HEK293 (cell line): ENCODE measurements at regions not wholly inside any gene's neighbourhood (a gene's known extent, or its start where the extent isn't known, plus 50 kb on each side); places are given as distances from the start of the nearest gene placed in this dataset.
A peak's percentile ranks its signal among the peaks of the same experiment; 100 is the strongest.

Experiments
- CTCF ChIA-PET: fragments of 350-600 bp; formaldehyde crosslinking; extraction: SDS; loops from one replicate; lab custom pipeline; 2021; ENCODE audit warnings: antibody characterized with exemption; lab: Yijun Ruan, JAX
- POLR2A ChIA-PET: fragments of 300-600 bp; formaldehyde crosslinking; extraction: SDS; loops from one replicate; lab custom pipeline; 2020; ENCODE audit warnings: antibody characterized with exemption, inconsistent platforms; lab: Yijun Ruan, JAX
- H3K27ac ChIP-seq: fragments of 200-500 bp; sonication (Bioruptor generic); 2 replicates; pipeline ENCODE4 v1.5.1; 2014; ENCODE audit warnings: low read depth, low read length, control low read depth, inconsistent platforms; ENCODE audit errors: extremely low read depth
- H3K36me3 ChIP-seq, 2 experiments: fragments of 200-500 bp in 1 of 2; sonication (Bioruptor generic) in 1 of 2; 1 replicate in 1 of 2; 2 replicates in 1 of 2; pipeline ENCODE4 v1.5.1; 2014 to 2017; ENCODE audit warnings: inconsistent platforms in 2 of 2, low read length in 2 of 2; ENCODE audit not compliant: control insufficient read depth in 2 of 2, insufficient read depth in 1 of 2
- H3K4me1 ChIP-seq: fragments of 200-500 bp; sonication (Bioruptor generic); 2 replicates; pipeline ENCODE4 v1.5.1; 2014; ENCODE audit warnings: mild to moderate bottlenecking, low read length, inconsistent platforms; ENCODE audit not compliant: control insufficient read depth, insufficient read depth
- H3K4me3 ChIP-seq: 2 replicates; pipeline ENCODE4 v1.5.1; 2011; ENCODE audit warnings: low read depth, mild to moderate bottlenecking, control low read depth, low read length, moderate library complexity
- H3K9me3 ChIP-seq: fragments of 200-500 bp; sonication (Bioruptor generic); 2 replicates; pipeline ENCODE4 v1.5.1; 2014; ENCODE audit warnings: low read depth, low read length, inconsistent platforms; ENCODE audit not compliant: control insufficient read depth, insufficient read depth
- ATF2 ChIP-seq: fragments of 450-650 bp; formaldehyde crosslinking; IDR thresholded peaks from 2 replicates; pipeline ENCODE4 v1.5.1; 2016; ENCODE audit warnings: missing biosample characterization, missing genetic modification characterization, low read depth
- BCL11A ChIP-seq: fragments of 450-650 bp; formaldehyde crosslinking; IDR thresholded peaks from 2 replicates; pipeline ENCODE4 v1.5.1; 2016; ENCODE audit warnings: low read depth, missing biosample characterization, missing genetic modification characterization
- KLF8 ChIP-seq: fragments of 450-650 bp; formaldehyde crosslinking; IDR thresholded peaks from 2 replicates; pipeline ENCODE4 v1.5.1; 2016; ENCODE audit warnings: missing biosample characterization, missing genetic modification characterization
- MZF1 ChIP-seq: fragments of 450-650 bp; formaldehyde crosslinking; IDR thresholded peaks from 2 replicates; pipeline ENCODE4 v1.5.1; 2017; ENCODE audit warnings: missing biosample characterization, missing genetic modification characterization, borderline replicate concordance
- ZNF10 ChIP-seq: fragments of 450-650 bp; formaldehyde crosslinking; IDR thresholded peaks from 2 replicates; pipeline ENCODE4 v1.5.1; 2017; ENCODE audit warnings: missing biosample characterization, missing genetic modification characterization
- ZNF121 ChIP-seq: fragments of 450-650 bp; formaldehyde crosslinking; IDR thresholded peaks from 2 replicates; pipeline ENCODE4 v1.5.1; 2016; ENCODE audit warnings: missing biosample characterization, missing genetic modification characterization
- ZNF175 ChIP-seq: fragments of 450-650 bp; formaldehyde crosslinking; IDR thresholded peaks from 2 replicates; pipeline ENCODE4 v1.5.1; 2016; ENCODE audit warnings: missing biosample characterization, missing genetic modification characterization
- ZNF362 ChIP-seq: fragments of 450-650 bp; formaldehyde crosslinking; IDR thresholded peaks from 2 replicates; pipeline ENCODE4 v1.5.1; 2016; ENCODE audit warnings: missing biosample characterization, missing genetic modification characterization
- ZNF558 ChIP-seq: fragments of 450-650 bp; formaldehyde crosslinking; IDR thresholded peaks from 2 replicates; pipeline ENCODE4 v1.5.1; 2016; ENCODE audit warnings: missing biosample characterization, missing genetic modification characterization
- ZNF791 ChIP-seq: fragments of 450-650 bp; formaldehyde crosslinking; IDR thresholded peaks from 2 replicates; pipeline ENCODE4 v1.5.1; 2016; ENCODE audit warnings: missing biosample characterization, missing genetic modification characterization
- ZSCAN16 ChIP-seq: fragments of 450-650 bp; formaldehyde crosslinking; IDR thresholded peaks from 2 replicates; pipeline ENCODE4 v1.5.1; 2016; ENCODE audit warnings: missing biosample characterization, missing genetic modification characterization
- TF ChIP-seq, protein P1 (sequence below): fragments of 450-650 bp; formaldehyde crosslinking; IDR thresholded peaks from 2 replicates; pipeline ENCODE4 v1.5.1; 2016; ENCODE audit warnings: missing biosample characterization, missing genetic modification characterization

GRCh38 chr5:91257301-91257700 lies 125.8 kb downstream of the ARRDC3 start (continued):
- TF ChIP-seq ZSCAN16 (tag by site-specific recombination) (no peak), ATF2 (tag by site-specific recombination) (no peak)
- TF ChIP-seq, all 188 proteins: peak for 0

GRCh38 chr5:91256142-91256524 lies 127.0 kb downstream of the ARRDC3 start:
- POLR2A ChIA-PET: no interaction called here
- Histone ChIP-seq H3K4me1 (no peaks in the 10 kb centered on the region), H3K36me3 (no peaks in the 10 kb centered on the region), H3K27ac (no peak overlapping the region), H3K4me3 (no peak overlapping the region), H3K9me3 (no peaks in the 10 kb centered on the region)
- TF ChIP-seq ZNF558 (tag by site-specific recombination) (no peak), ZNF175 (no peak), ZNF121 (tag by site-specific recombination) (peak; percentile 71)
- CTCF ChIA-PET: interaction anchor here (0.7 kb wide), 1 partner anchor 104 kb away, joined by 3 read pairs; no protein-coding TSS in a partner anchor

DNA sequence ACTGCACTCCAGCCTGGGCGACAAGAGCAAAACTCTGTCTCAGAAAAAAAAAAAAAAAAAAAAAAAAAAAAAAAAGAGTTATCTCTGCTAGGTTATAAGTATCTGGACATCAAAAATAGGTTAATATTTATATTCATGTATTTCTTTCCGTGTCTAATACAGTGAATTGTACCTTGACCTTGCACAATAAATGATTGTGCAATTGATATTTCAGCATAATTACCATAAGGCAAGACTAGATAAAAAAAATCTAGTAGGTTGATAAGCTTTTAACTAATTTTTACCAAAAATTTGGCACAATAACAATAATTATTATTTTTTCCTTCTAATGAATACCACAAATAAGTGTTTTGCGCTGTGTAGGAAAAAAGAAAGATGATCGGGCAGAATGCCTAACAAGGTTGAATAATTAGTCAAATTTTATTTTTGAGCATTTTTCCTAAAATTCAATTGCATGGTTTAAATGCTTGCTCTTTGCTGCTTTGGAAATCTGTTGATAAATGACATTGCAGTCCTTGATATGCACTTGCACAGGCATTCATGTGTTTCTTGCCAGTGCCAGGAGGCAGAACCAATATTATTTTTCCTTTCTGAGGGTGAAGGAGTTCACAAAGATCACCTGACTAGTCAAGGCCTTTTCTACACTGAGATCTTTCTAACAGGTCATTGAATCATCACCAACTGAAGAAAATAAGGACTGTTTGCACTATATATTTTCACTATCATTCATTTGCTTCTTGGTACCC lies 127.5 kb downstream of the ARRDC3 start:
- no peaks in the 10 kb centered on the region for H3K36me3 ChIP-seq
- H3K4me1 ChIP-seq: no peaks in the 10 kb centered on the region
- H3K9me3 ChIP-seq: no peaks in the 10 kb centered on the region
- no peak overlapping the region for H3K4me3 ChIP-seq
- ChIA-PET CTCF (interaction anchor here (0.7 kb wide), 1 partner anchor 105 kb away, joined by 3 read pairs; no protein-coding TSS in a partner anchor), POLR2A (no interaction called here)
- H3K27ac ChIP-seq: no peak overlapping the region
- TF ChIP-seq ZNF791 (no peak), ZNF362 (tag by site-specific recombination) (0 out of 2 replicates have a peak, but pooled peaks have one; percentile 26)

DNA sequence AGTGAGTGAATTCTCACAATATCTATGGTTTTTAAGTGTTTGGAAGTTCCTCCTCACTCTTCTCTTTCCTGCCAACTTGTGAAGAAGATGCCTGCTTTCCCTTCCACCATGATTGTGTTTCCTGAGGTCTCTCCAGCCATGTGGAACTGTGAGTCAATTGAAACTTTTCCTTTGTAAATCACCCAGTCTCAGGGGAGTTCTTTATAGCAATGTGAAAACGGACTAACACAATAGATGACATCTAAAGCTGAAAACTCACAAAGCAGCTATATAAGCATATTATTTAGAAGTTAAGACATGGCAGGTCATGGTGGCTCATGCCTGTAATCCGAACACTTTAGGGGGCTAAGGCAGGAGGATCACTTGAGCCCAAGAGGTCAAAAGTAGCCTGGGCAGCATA lies 130.2 kb downstream of the ARRDC3 start:
- TF ChIP-seq MZF1: peak; percentile 18; the same call in 1 of the 2 replicates
- no peak for TF ChIP-seq ZNF10 (tag by site-specific recombination)
- no peak for TF ChIP-seq BCL11A (tag by site-specific recombination)
- H3K4me3 ChIP-seq: no peak overlapping the region
- H3K9me3 ChIP-seq: no peaks in the 10 kb centered on the region
- POLR2A ChIA-PET: no interaction called here
- H3K36me3 ChIP-seq: no peaks in the 10 kb centered on the region
- H3K4me1 ChIP-seq: no peaks in the 10 kb centered on the region
- H3K27ac ChIP-seq: no peak overlapping the region
- CTCF ChIA-PET: interaction anchor here (0.7 kb wide), 1 partner anchor 125 kb away, joined by 3 read pairs; no protein-coding TSS in a partner anchor

DNA sequence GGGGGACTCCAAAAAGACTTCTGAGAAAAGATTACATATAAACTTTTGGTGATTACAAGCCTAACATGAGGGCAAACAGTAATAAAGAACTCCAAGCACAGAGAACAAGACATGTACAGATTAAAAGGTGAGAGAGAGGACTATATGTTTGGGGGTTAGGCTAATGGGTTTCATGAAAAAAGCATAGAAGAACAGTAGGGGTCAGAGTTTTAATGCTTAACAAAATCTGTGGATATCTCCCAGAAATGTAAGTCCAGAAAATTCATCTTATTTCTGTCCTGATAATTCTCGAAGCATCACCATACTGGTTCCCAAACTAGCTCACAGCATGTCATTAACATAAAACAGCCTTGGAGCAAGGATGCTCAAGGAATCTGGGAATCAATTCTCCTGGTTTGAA lies 137.2 kb downstream of the ARRDC3 start:
- CTCF ChIA-PET: interaction anchor here (0.9 kb wide), 1 partner anchor 173 kb away, joined by 3 read pairs; no protein-coding TSS in a partner anchor
- Histone ChIP-seq H3K27ac (no peak overlapping the region), H3K36me3 (no peaks in the 10 kb centered on the region), H3K4me3 (no peak overlapping the region), H3K9me3 (no peaks in the 10 kb centered on the region), H3K4me1 (no peaks in the 10 kb centered on the region)
- TF ChIP-seq ZNF362 (tag by site-specific recombination) (no peak), KLF8 (tag by site-specific recombination) (no peak)
- TF ChIP-seq, protein P1, sequence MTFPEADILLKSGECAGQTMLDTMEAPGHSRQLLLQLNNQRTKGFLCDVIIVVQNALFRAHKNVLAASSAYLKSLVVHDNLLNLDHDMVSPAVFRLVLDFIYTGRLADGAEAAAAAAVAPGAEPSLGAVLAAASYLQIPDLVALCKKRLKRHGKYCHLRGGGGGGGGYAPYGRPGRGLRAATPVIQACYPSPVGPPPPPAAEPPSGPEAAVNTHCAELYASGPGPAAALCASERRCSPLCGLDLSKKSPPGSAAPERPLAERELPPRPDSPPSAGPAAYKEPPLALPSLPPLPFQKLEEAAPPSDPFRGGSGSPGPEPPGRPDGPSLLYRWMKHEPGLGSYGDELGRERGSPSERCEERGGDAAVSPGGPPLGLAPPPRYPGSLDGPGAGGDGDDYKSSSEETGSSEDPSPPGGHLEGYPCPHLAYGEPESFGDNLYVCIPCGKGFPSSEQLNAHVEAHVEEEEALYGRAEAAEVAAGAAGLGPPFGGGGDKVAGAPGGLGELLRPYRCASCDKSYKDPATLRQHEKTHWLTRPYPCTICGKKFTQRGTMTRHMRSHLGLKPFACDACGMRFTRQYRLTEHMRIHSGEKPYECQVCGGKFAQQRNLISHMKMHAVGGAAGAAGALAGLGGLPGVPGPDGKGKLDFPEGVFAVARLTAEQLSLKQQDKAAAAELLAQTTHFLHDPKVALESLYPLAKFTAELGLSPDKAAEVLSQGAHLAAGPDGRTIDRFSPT (tag by site-specific recombination): no peak
- POLR2A ChIA-PET: no interaction called here
